Activated naive CD8-positive, alpha-beta T cell treated with anti-CD3 and anti-CD28 coated beads for 36 hours (primary cell): ENCODE measurements at regions not wholly inside any gene's neighbourhood (a gene's known extent, or its start where the extent isn't known, plus 50 kb on each side); places are given as distances from the start of the nearest gene placed in this dataset.

ENCODE experiments used
- DNase-seq: peaks from one replicate; pipeline ENCODE4 v3.0.0; 2021
- H3K27ac Mint-ChIP-seq: one replicate; pipeline ENCODE4 v1.8.0; 2022; ENCODE audit warnings: mild to moderate bottlenecking, moderate library complexity, mixed read lengths
- H3K27me3 Mint-ChIP-seq: one replicate; pipeline ENCODE4 v1.8.0; 2022; ENCODE audit warnings: mild to moderate bottlenecking, mixed read lengths
- H3K36me3 Mint-ChIP-seq: one replicate; pipeline ENCODE4 v1.8.0; 2021; ENCODE audit warnings: mild to moderate bottlenecking, mixed read lengths
- H3K4me1 Mint-ChIP-seq: one replicate; pipeline ENCODE4 v1.8.0; 2021; ENCODE audit warnings: mixed read lengths
- H3K4me3 Mint-ChIP-seq: one replicate; pipeline ENCODE4 v1.8.0; 2022; ENCODE audit warnings: mild to moderate bottlenecking, moderate library complexity, mixed read lengths
- H3K9me3 Mint-ChIP-seq: one replicate; pipeline ENCODE4 v1.8.0; 2022; ENCODE audit warnings: mixed read lengths

- no peak for DNase-seq
- no peaks in the 10 kb centered on the region for H3K36me3 Mint-ChIP-seq
- no peak overlapping the region for H3K4me3 Mint-ChIP-seq
- H3K27me3 Mint-ChIP-seq = peaks cover 7% of the 10 kb centered on the region
- H3K4me1 Mint-ChIP-seq = no peaks in the 10 kb centered on the region
- no peaks in the 10 kb centered on the region for H3K9me3 Mint-ChIP-seq
- H3K27ac Mint-ChIP-seq = no peak overlapping the region
Measured at GRCh38 chr12:112559784-112560183, 141.0 kb downstream of the PTPN11 start.

- H3K27ac Mint-ChIP-seq = no peak overlapping the region
- H3K4me1 Mint-ChIP-seq = no peaks in the 10 kb centered on the region
- H3K36me3 Mint-ChIP-seq = no peaks in the 10 kb centered on the region
- peaks cover 3% of the 10 kb centered on the region for H3K27me3 Mint-ChIP-seq
- H3K9me3 Mint-ChIP-seq = no peaks in the 10 kb centered on the region
- no peak overlapping the region for H3K4me3 Mint-ChIP-seq
- no peak for DNase-seq
Measured at GRCh38 chr12:112564160-112564784, 145.5 kb downstream of the PTPN11 start.

DNA sequence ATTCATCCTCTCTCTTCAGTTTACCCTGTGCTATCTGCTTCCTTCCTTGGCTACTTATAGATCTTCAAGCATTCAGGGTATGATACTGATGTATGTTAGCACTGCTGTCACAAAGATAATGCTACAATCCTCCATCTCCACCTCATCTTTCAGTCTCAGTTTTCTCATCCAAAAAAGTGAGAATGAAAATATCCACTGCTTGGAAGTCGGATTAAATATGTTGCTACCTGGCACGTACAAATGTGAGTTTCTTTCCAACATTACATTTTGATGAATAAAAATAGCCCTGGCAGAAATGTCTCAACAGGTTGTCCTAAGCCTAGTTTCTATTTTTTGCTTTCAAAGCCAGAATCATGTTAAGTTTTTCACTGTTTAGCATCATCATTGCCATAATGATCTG, 149.9 kb downstream of the PTPN11 start:
- Mint-ChIP-seq H3K9me3 (no peaks in the 10 kb centered on the region), H3K36me3 (no peaks in the 10 kb centered on the region), H3K27me3 (peaks cover 36% of the 10 kb centered on the region), H3K27ac (no peak overlapping the region), H3K4me3 (no peak overlapping the region), H3K4me1 (no peaks in the 10 kb centered on the region)
- DNase-seq = no peak

- Mint-ChIP-seq H3K4me1 (no peaks in the 10 kb centered on the region), H3K4me3 (no peak overlapping the region), H3K36me3 (no peaks in the 10 kb centered on the region), H3K27ac (no peak overlapping the region), H3K9me3 (no peaks in the 10 kb centered on the region), H3K27me3 (peaks cover 36% of the 10 kb centered on the region)
- DNase-seq = no peak
Measured at GRCh38 chr12:112570096-112570495, 151.3 kb downstream of the PTPN11 start.

- no peaks in the 10 kb centered on the region for H3K9me3 Mint-ChIP-seq
- no peak for DNase-seq
- H3K36me3 Mint-ChIP-seq = no peaks in the 10 kb centered on the region
- no peak overlapping the region for H3K27ac Mint-ChIP-seq
- H3K4me3 Mint-ChIP-seq = no peak overlapping the region
- H3K4me1 Mint-ChIP-seq = no peaks in the 10 kb centered on the region
- H3K27me3 Mint-ChIP-seq = peaks cover 52% of the 10 kb centered on the region
Measured at GRCh38 chr12:112573141-112573540, 154.4 kb downstream of the PTPN11 start.

DNA sequence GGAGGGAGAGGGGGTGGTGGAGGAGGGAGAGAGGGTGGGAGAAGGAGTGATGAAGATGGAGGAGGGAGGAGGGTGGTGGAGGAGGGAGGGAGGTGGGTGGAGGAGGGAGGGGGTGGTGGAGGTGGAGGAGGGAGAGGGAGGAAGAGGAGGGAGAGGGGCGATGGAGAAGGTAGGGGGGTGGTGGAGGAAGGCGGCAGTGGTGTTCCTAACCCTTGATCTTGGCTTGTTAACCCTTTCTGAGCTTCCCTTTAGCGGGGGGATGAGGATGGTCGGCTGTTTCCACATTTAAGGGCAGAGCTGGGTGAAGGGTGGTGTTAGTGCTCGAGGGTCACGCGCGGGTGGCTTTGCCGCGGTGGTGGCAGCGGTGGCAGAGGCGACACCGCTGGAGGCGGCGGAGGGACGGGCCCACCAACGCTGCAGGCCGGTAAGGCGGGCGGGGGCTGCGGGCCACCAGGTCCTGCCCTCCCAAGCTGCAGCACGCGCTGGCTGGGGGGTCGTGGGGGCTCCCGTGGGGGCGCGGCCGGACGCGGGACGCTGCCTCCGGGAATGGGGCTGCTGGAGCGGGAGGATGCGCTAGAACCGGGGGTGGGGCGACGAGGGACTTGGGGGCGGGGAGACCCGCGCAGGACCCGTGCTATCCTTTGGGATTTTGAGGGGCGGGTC, 156.3 kb downstream of the PTPN11 start:
- Mint-ChIP-seq H3K9me3 (no peaks in the 10 kb centered on the region), H3K36me3 (no peaks in the 10 kb centered on the region), H3K27ac (no peak overlapping the region), H3K4me1 (no peaks in the 10 kb centered on the region), H3K4me3 (no peak overlapping the region), H3K27me3 (peaks cover 68% of the 10 kb centered on the region)
- no peak for DNase-seq

- no peaks in the 10 kb centered on the region for H3K9me3 Mint-ChIP-seq
- no peaks in the 10 kb centered on the region for H3K36me3 Mint-ChIP-seq
Measured at GRCh38 chr12:112575559-112576067, 156.9 kb downstream of the PTPN11 start.

GRCh38 chr12:112577473-112578329, 159.0 kb downstream of the PTPN11 start:
- Mint-ChIP-seq H3K27ac (no peak overlapping the region), H3K27me3 (peaks cover 54% of the 10 kb centered on the region), H3K4me1 (no peaks in the 10 kb centered on the region), H3K4me3 (no peak overlapping the region), H3K9me3 (no peaks in the 10 kb centered on the region), H3K36me3 (no peaks in the 10 kb centered on the region)
- no peak for DNase-seq

More at GRCh38 chr12:112575559-112576067, 156.9 kb downstream of the PTPN11 start:
- H3K4me1 Mint-ChIP-seq = no peaks in the 10 kb centered on the region
- no peak for DNase-seq
- no peak overlapping the region for H3K4me3 Mint-ChIP-seq
- H3K27me3 Mint-ChIP-seq = peaks cover 63% of the 10 kb centered on the region
- H3K27ac Mint-ChIP-seq = no peak overlapping the region

GRCh38 chr12:112584266-112584722, 165.5 kb downstream of the PTPN11 start:
- Mint-ChIP-seq H3K4me3 (no peak overlapping the region), H3K36me3 (no peaks in the 10 kb centered on the region), H3K9me3 (no peaks in the 10 kb centered on the region), H3K27me3 (peaks cover 37% of the 10 kb centered on the region), H3K27ac (no peak overlapping the region), H3K4me1 (no peaks in the 10 kb centered on the region)
- DNase-seq = no peak

GRCh38 chr12:112586148-112586783, 167.5 kb downstream of the PTPN11 start:
- Mint-ChIP-seq H3K4me1 (no peaks in the 10 kb centered on the region), H3K27ac (no peak overlapping the region), H3K9me3 (no peaks in the 10 kb centered on the region), H3K27me3 (peaks cover 28% of the 10 kb centered on the region), H3K36me3 (no peaks in the 10 kb centered on the region), H3K4me3 (no peak overlapping the region)
- DNase-seq = no peak

- no peaks in the 10 kb centered on the region for H3K36me3 Mint-ChIP-seq
- no peak for DNase-seq
- H3K27ac Mint-ChIP-seq = no peak overlapping the region
- H3K4me1 Mint-ChIP-seq = no peaks in the 10 kb centered on the region
- H3K27me3 Mint-ChIP-seq = peaks cover 13% of the 10 kb centered on the region
- no peak overlapping the region for H3K4me3 Mint-ChIP-seq
- H3K9me3 Mint-ChIP-seq = no peaks in the 10 kb centered on the region
Measured at GRCh38 chr12:112589275-112589674, 170.5 kb downstream of the PTPN11 start.

DNA sequence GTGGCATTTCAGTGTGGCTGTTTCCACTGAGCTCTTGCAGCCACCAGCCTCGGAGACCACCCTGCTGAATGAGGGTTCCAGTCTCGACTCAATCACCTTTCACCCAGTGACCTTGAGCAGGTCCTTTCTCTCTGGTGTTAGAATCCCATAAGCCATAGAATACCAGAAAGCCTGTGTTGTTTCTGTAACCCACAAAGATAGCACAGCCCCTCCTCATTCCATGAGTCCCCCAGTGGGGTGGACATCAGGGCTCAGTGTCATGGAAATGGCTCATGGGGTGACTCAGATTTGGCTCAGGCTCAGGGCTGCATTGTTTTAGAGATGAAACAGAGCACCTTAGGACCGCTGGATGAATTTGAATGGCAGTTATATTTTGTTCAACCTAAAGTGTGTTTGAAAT, 171.5 kb downstream of the PTPN11 start:
- H3K4me3 Mint-ChIP-seq = no peak overlapping the region
- DNase-seq = no peak

GRCh38 chr12:112591488-112591887, 172.7 kb downstream of the PTPN11 start:
- H3K9me3 Mint-ChIP-seq = no peaks in the 10 kb centered on the region
- no peak overlapping the region for H3K4me3 Mint-ChIP-seq
- peaks cover 10% of the 10 kb centered on the region for H3K27me3 Mint-ChIP-seq
- H3K36me3 Mint-ChIP-seq = no peaks in the 10 kb centered on the region
- DNase-seq = no peak
- H3K4me1 Mint-ChIP-seq = peaks cover 4% of the 10 kb centered on the region
- no peak overlapping the region for H3K27ac Mint-ChIP-seq

More for the DNA sequence above, 171.5 kb downstream of the PTPN11 start:
- Mint-ChIP-seq H3K27ac (no peak overlapping the region), H3K4me1 (no peaks in the 10 kb centered on the region), H3K27me3 (peaks cover 8% of the 10 kb centered on the region), H3K36me3 (no peaks in the 10 kb centered on the region), H3K9me3 (no peaks in the 10 kb centered on the region)

- Mint-ChIP-seq H3K4me1 (peaks cover 4% of the 10 kb centered on the region), H3K36me3 (no peaks in the 10 kb centered on the region), H3K27me3 (peaks cover 15% of the 10 kb centered on the region), H3K9me3 (peaks cover under 1% of the 10 kb centered on the region), H3K27ac (no peak overlapping the region), H3K4me3 (no peak overlapping the region)
- no peak for DNase-seq
Measured at GRCh38 chr12:112595410-112595809, 176.7 kb downstream of the PTPN11 start.

DNA sequence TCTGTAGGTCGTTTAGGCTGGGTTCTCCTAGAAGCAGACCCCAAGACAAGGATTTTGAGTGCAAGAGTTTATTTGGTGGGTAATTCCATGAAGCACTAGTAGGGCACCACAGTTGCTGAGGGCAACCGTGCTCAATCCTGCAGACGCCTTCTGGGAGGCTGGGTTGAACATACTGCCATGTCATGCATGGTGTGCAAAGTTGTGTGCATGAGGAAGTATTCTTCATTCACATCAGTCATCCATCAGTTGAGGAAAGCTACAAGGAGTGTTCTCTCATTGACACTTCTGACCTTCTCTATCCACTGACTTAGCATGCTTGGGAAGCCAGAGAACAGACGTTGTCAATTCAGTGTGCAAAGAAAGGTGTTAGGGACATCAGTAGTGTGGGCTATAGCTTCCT, 179.2 kb downstream of the PTPN11 start:
- no peak overlapping the region for H3K4me3 Mint-ChIP-seq
- peaks cover 4% of the 10 kb centered on the region for H3K4me1 Mint-ChIP-seq
- peaks cover 15% of the 10 kb centered on the region for H3K27me3 Mint-ChIP-seq

More for the DNA sequence above, 179.2 kb downstream of the PTPN11 start:
- Mint-ChIP-seq H3K36me3 (no peaks in the 10 kb centered on the region), H3K9me3 (peaks cover 4% of the 10 kb centered on the region), H3K27ac (no peak overlapping the region)
- no peak for DNase-seq
